ENCODE measurements at regions not wholly inside any gene's neighbourhood (a gene's known extent, or its start where the extent isn't known, plus 50 kb on each side); places are given as distances from the start of the nearest gene placed in this dataset.

DNA sequence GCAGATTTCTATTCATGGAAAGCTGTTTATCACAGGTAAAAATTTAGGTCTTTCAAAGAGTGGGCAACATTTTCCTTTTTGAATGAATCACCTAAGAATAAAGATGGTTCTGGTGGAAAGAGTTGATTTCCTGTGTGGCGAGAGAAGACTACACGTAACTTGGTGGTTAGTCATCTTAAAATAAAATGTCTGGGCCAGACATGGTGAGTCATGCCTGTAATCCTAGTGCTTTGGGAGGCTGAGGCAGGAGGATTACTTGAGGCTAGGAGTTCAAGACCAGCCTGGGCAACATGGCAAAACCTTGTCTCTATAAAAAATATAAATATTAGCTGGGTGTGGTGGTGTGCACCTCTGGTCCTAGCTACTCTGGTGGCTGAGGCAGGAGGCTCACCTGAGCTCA lies 65.7 kb downstream of the DISP1 start:
- TF ChIP-seq, protein P1, sequence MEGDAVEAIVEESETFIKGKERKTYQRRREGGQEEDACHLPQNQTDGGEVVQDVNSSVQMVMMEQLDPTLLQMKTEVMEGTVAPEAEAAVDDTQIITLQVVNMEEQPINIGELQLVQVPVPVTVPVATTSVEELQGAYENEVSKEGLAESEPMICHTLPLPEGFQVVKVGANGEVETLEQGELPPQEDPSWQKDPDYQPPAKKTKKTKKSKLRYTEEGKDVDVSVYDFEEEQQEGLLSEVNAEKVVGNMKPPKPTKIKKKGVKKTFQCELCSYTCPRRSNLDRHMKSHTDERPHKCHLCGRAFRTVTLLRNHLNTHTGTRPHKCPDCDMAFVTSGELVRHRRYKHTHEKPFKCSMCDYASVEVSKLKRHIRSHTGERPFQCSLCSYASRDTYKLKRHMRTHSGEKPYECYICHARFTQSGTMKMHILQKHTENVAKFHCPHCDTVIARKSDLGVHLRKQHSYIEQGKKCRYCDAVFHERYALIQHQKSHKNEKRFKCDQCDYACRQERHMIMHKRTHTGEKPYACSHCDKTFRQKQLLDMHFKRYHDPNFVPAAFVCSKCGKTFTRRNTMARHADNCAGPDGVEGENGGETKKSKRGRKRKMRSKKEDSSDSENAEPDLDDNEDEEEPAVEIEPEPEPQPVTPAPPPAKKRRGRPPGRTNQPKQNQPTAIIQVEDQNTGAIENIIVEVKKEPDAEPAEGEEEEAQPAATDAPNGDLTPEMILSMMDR (IDR thresholded peaks at IDR 0.05) = no peak
- Histone ChIP-seq H3K4me3 (ENCODE audit: low read length) (no peak overlapping the region), H3K9me3 (ENCODE audit: control insufficient read depth, insufficient read depth, low read length) (no peaks in the 10 kb centered on the region), H3K4me1 (ENCODE audit: control insufficient read depth, insufficient read depth, low read length) (peaks cover 3% of the 10 kb centered on the region), H3K27ac (ENCODE audit: low read length) (no peak overlapping the region), H3K36me3 (ENCODE audit: control insufficient read depth, insufficient read depth, low read length) (no peaks in the 10 kb centered on the region), H3K27me3 (ENCODE audit: control insufficient read depth, insufficient read depth, low read length) (no peaks in the 10 kb centered on the region)
- DNase-seq (no peak), ATAC-seq (peak in 2 of 3 donors; percentile 46 to 49)
- Mint-ChIP-seq H3K36me3 (no peaks in the 10 kb centered on the region), H3K4me3 (no peak overlapping the region), H3K9me3 (no peaks in the 10 kb centered on the region), H3K27ac (peak overlapping the region; percentile 41 to 69), H3K4me1 (peaks cover 10 to 15% of the 10 kb centered on the region in 2 donors), H3K27me3 (ENCODE audit: low read depth in 2 of 2) (no peaks in the 10 kb centered on the region)
- intact Hi-C loops (cut with micrococcal nuclease) = no loop called here
- 2% methylated on average over 2 of the region's 2 CpGs for WGBS (ENCODE audit: insufficient coverage)

DNA sequence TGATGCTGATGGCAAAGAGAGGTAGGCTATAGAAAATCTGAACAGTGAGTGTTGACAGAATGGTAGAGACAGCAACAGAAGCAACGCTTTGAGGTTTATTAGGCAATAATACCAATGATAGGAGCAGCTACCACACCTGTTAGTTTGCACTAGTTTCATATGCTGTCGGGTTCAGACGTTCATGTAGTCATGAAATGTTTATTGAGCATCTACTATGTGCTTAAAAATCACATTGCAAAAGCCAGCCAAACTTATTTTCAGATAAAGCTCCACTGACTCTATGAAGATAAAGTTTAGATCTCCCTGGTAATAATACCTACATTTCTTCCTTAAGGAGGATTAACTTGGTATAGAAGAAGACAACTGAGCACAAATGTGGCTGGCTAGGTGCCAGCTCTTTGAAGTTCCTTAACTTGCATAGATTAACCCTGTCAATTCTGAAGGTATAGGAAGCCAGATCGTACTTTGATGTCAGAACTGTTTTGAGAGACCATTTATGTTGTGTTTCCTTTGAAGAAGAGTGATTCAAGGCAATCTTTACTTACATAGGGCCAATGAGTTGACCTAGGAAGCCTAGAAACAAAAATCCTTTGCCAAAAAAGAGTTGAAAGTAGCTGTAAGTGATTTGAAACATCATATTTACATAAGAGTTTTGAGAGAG lies 71.5 kb downstream of the DISP1 start:
- Histone ChIP-seq H3K27ac (ENCODE audit: low read length) (no peak overlapping the region), H3K4me3 (ENCODE audit: low read length) (no peak overlapping the region), H3K9me3 (ENCODE audit: control insufficient read depth, insufficient read depth, low read length) (no peaks in the 10 kb centered on the region), H3K36me3 (ENCODE audit: control insufficient read depth, insufficient read depth, low read length) (no peaks in the 10 kb centered on the region), H3K27me3 (ENCODE audit: control insufficient read depth, insufficient read depth, low read length) (no peaks in the 10 kb centered on the region), H3K4me1 (ENCODE audit: control insufficient read depth, insufficient read depth, low read length) (no peaks in the 10 kb centered on the region)
- H3K27ac Mint-ChIP-seq = no peak overlapping the region
- ATAC-seq (no peak), DNase-seq (peak in 1 of 2 donors; percentile 17)
- WGBS (ENCODE audit: insufficient coverage) = 92% methylated on average over 4 of the region's 4 CpGs
- H3K4me3 Mint-ChIP-seq = no peak overlapping the region
- H3K36me3 Mint-ChIP-seq = no peaks in the 10 kb centered on the region
- intact Hi-C loops (cut with micrococcal nuclease) = no loop called here
- H3K4me1 Mint-ChIP-seq = no peaks in the 10 kb centered on the region
- H3K27me3 Mint-ChIP-seq (ENCODE audit: low read depth in 2 of 2) = no peaks in the 10 kb centered on the region
- TF ChIP-seq, protein P1 (IDR thresholded peaks at IDR 0.05) = no peak
- no peaks in the 10 kb centered on the region for H3K9me3 Mint-ChIP-seq

DNA sequence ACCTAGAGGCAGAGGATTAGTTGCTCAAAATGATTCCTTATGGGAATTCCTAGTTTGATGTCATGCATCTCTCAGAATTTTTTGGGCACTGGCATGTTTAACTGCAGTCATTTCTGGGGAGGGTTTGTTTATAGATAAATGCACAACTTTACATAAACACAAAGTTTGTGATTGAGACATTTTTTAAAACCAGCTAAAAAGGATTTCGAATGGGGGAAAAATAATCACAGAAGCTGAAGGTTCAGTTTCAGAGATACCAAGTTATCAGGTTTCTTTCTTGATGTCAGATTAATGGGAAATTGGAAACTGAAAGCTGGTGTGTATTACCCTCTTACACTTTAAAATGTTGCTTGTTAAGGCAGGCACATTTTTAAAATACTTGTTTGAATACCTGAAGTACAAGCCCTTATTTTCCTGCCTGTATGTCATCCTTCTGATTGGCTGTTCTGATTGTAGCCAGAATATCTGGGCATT lies 72.1 kb downstream of the DISP1 start:
- intact Hi-C loops (cut with micrococcal nuclease) = no loop called here
- Mint-ChIP-seq H3K27ac (no peak overlapping the region), H3K4me1 (no peaks in the 10 kb centered on the region), H3K27me3 (ENCODE audit: low read depth in 2 of 2) (no peaks in the 10 kb centered on the region), H3K4me3 (no peak overlapping the region), H3K36me3 (no peaks in the 10 kb centered on the region), H3K9me3 (no peaks in the 10 kb centered on the region)
- Histone ChIP-seq H3K4me1 (ENCODE audit: control insufficient read depth, insufficient read depth, low read length) (no peaks in the 10 kb centered on the region), H3K36me3 (ENCODE audit: control insufficient read depth, insufficient read depth, low read length) (no peaks in the 10 kb centered on the region), H3K4me3 (ENCODE audit: low read length) (no peak overlapping the region), H3K9me3 (ENCODE audit: control insufficient read depth, insufficient read depth, low read length) (no peaks in the 10 kb centered on the region), H3K27me3 (ENCODE audit: control insufficient read depth, insufficient read depth, low read length) (no peaks in the 10 kb centered on the region), H3K27ac (ENCODE audit: low read length) (no peak overlapping the region)
- no peak for DNase-seq
- WGBS (ENCODE audit: insufficient coverage) = 100% methylated on average over 1 of the region's 1 CpG
- TF ChIP-seq, protein P1 (IDR thresholded peaks at IDR 0.05) = no peak
- no peak for ATAC-seq

DNA sequence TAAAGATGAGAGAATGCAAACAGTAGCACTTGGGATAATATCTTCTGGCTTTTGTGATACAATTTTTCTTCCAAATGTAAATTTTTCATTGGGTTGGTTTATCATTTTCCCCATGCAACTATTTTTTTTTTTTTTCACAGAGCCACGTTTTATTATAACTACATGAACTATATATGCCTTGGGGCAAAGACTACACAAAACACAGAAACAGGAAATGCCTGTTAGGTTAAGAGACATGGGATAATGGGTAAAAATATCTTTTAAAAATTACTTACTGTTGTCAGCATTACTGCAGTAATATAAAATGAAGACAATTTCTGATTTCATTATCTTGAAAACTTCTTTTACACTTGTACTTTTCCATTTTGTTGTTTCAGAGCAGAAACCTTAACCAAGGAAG lies 74.6 kb downstream of the DISP1 start:
- ATAC-seq (no peak), DNase-seq (no peak)
- H3K36me3 ChIP-seq (ENCODE audit: control insufficient read depth, insufficient read depth, low read length) = peaks cover 2% of the 10 kb centered on the region
- Mint-ChIP-seq H3K4me3 (no peak overlapping the region), H3K4me1 (no peaks in the 10 kb centered on the region), H3K9me3 (no peaks in the 10 kb centered on the region), H3K36me3 (no peaks in the 10 kb centered on the region), H3K27ac (no peak overlapping the region), H3K27me3 (ENCODE audit: low read depth in 2 of 2) (no peaks in the 10 kb centered on the region)
- no peaks in the 10 kb centered on the region for H3K9me3 ChIP-seq (ENCODE audit: control insufficient read depth, insufficient read depth, low read length)
- no peaks in the 10 kb centered on the region for H3K27me3 ChIP-seq (ENCODE audit: control insufficient read depth, insufficient read depth, low read length)
- WGBS (ENCODE audit: insufficient coverage) = no CpG with 5 or more reads among the region's 1 CpG
- intact Hi-C loops (cut with micrococcal nuclease) = no loop called here
- H3K27ac ChIP-seq (ENCODE audit: low read length) = no peak overlapping the region
- TF ChIP-seq, protein P1 (IDR thresholded peaks at IDR 0.05) = no peak
- no peak overlapping the region for H3K4me3 ChIP-seq (ENCODE audit: low read length)
- H3K4me1 ChIP-seq (ENCODE audit: control insufficient read depth, insufficient read depth, low read length) = no peaks in the 10 kb centered on the region

Data from natural killer cell (primary cell).